HG03108 (cell line): ENCODE measurements at regions not wholly inside any gene's neighbourhood (a gene's known extent, or its start where the extent isn't known, plus 50 kb on each side); places are given as distances from the start of the nearest gene placed in this dataset.
"Not testable (repeated sequence)": the region's sequence is repeated elsewhere in the genome, so short reads cannot be mapped to it uniquely, and the experiment has no call there.

Source experiments
- ATAC-seq: cut with Tn5 transposase; IDR thresholded peaks from one replicate; pipeline ENCODE4 v1.9.1; 2021; ENCODE audit warnings: moderate library complexity; ENCODE audit not compliant: unreplicated experiment

- not testable (repeated sequence) for ATAC-seq
These were observed 291.4 kb upstream of the PRSS16 start for GRCh38 chr6:26956078-26956600.

- ATAC-seq = not testable (repeated sequence)
These were observed 290.8 kb upstream of the PRSS16 start for GRCh38 chr6:26956601-26957184.

GRCh38 chr6:26957399-26958127 is 289.9 kb upstream of the PRSS16 start:
- ATAC-seq = not testable (repeated sequence)

GRCh38 chr6:26961236-26961635 is 286.3 kb upstream of the PRSS16 start:
- ATAC-seq = not testable (repeated sequence)

- no peak for ATAC-seq
These were observed 245.1 kb upstream of the PRSS16 start for GRCh38 chr6:27002447-27002846.

- ATAC-seq = no peak
These were observed 240.5 kb upstream of the PRSS16 start for GRCh38 chr6:27007020-27007419.

GRCh38 chr6:27008613-27009012 is 238.9 kb upstream of the PRSS16 start:
- not testable (repeated sequence) for ATAC-seq

- ATAC-seq = not testable (repeated sequence)
These were observed 233.4 kb upstream of the PRSS16 start for GRCh38 chr6:27014053-27014452.

GRCh38 chr6:27016689-27017088 is 230.8 kb upstream of the PRSS16 start:
- no peak for ATAC-seq

GRCh38 chr6:27018401-27018800 is 229.1 kb upstream of the PRSS16 start:
- not testable (repeated sequence) for ATAC-seq

GRCh38 chr6:27019651-27020552 is 227.6 kb upstream of the PRSS16 start:
- no peak for ATAC-seq

- no peak for ATAC-seq
These were observed 227.0 kb upstream of the PRSS16 start for GRCh38 chr6:27020553-27020880.

GRCh38 chr6:27023664-27024063 is 223.8 kb upstream of the PRSS16 start:
- no peak for ATAC-seq

- ATAC-seq = no peak
These were observed 222.2 kb upstream of the PRSS16 start for GRCh38 chr6:27025351-27025750.

GRCh38 chr6:27026361-27026760 is 221.1 kb upstream of the PRSS16 start:
- no peak for ATAC-seq

- ATAC-seq = no peak
These were observed 216.2 kb upstream of the PRSS16 start for GRCh38 chr6:27031302-27031701.

GRCh38 chr6:27038498-27038897 is 209.0 kb upstream of the PRSS16 start:
- ATAC-seq = no peak

GRCh38 chr6:27040244-27041042 is 207.1 kb upstream of the PRSS16 start:
- ATAC-seq = no peak

- ATAC-seq = no peak
These were observed 204.3 kb upstream of the PRSS16 start for GRCh38 chr6:27043244-27043643.

- not testable (repeated sequence) for ATAC-seq
These were observed 202.4 kb upstream of the PRSS16 start for GRCh38 chr6:27045131-27045530.

GRCh38 chr6:27047725-27048124 is 199.8 kb upstream of the PRSS16 start:
- not testable (repeated sequence) for ATAC-seq
